GM21526 (cell line): ENCODE measurements at regions not wholly inside any gene's neighbourhood (a gene's known extent, or its start where the extent isn't known, plus 50 kb on each side); places are given as distances from the start of the nearest gene placed in this dataset.

Source experiments
- ATAC-seq: cut with Tn5 transposase; IDR thresholded peaks from one replicate; pipeline ENCODE4 v1.9.1; 2021; ENCODE audit warnings: moderate library complexity; ENCODE audit not compliant: unreplicated experiment, low FRiP score

DNA sequence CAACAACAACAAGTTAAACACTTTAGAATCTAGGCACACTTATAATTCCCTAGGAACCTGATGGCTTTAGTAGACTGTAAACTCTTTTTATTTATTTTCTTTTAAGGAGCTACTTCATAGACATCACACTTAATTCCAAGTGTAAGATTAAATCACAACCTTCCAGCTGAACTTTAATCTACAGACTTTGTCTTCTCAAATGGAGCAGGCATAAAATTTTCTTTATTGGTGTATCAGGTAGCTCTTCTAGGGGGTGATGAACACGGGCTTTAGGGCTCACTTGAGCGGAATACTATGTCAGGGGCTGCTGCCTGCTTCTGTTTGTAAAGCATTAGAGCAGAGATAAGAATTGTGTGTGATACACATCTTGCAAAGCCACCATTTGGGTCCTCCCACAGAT is 525.8 kb upstream of the FAT3 start:
- ATAC-seq = no peak

DNA sequence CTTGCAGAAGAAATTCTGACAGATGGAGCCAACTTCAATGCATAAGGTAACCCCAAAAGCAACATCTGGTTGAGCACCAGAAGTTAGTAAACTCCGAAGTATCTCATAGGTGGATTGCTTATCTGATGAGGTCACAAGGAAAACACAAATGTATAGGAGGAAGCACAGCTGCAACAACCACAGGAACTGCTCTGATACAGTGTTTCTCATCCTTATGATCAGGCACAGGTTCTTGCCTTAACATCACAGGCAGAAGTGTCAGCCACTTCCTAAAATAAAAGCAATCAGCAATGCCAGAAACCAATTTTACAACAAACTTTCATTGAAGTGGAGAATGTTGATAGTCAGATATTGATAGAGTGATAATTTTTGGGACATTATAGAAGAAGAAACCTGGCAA is 530.3 kb upstream of the FAT3 start:
- no peak for ATAC-seq

DNA sequence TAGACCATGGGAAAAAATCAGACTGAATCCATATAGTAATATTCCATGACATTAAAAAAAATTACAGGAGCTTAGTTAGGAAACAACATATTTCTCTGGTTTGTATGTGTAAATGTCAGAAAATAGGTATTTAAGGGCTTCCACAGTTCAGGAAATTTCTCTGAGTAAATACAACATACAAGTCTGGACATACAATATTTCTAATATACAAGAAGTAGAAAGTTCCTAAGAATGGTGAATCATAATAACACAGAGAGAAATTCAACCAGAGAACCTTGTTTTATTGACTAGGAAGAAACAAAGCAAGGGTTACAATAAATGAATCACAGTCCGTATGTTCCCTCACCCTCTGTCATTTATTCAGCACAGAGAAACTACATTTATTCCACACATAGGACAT is 532.7 kb upstream of the FAT3 start:
- ATAC-seq = no peak

DNA sequence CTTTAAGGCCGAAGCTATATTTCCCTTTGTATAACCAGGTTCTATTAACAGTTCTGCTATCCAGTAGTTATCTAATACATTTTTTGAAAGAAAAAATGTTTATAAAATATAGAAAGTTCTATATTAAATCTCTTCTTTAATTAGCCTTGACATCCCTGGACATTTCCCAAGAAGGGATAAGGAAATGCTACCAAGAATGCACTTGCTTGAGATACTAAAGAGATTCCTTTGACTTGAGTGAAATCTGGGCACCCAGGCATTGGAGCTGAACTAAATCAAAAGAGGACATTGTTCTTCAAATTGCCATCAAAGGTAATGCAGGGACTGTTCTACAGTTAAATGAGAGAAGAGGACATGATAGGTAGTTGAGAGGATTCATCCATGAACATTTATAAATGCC is 535.9 kb upstream of the FAT3 start:
- no peak for ATAC-seq

- ATAC-seq = no peak
Observed at GRCh38 chr11:91686700-91687099, 537.9 kb upstream of the FAT3 start.

GRCh38 chr11:91686281-91686680 is 538.3 kb upstream of the FAT3 start:
- no peak for ATAC-seq

DNA sequence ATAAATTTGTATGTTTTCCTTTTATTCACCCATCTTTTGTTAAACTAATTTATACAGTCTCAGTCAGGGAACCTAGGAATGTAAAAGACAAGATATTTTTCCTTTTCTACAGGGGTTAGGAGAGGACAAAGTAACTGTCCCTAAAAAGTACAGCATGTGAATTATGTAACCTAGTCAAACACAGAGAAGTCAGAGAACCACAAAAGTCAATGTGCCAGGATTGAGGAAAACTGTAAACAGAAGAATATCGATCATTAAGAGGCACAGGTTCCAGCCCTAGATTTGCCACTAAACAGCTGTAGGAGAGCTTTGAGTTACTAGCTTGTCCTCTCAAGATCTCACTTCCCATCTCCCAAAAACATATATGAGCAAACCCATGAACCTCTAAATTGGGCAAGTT is 550.9 kb upstream of the FAT3 start:
- ATAC-seq = no peak

GRCh38 chr11:91664521-91664920 is 560.1 kb upstream of the FAT3 start:
- ATAC-seq = no peak

DNA sequence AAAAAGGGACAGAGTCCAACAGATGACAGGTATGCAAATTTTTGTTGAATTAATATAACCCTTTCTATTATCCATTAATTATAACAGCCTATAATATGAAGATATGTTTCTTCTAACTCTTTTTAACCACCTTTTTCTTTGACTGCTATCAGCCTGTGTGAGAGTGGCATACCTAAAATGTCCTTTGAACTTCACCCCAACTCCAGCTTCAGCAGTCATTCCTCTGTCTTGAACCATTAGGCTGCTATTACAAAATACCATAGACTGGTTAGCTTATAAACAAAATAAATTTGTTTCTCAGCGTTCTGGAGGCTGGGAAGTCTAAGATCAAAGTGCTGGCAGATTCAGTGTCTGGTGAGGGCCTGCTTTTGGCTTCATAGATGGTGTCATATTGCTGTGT is 564.6 kb upstream of the FAT3 start:
- no peak for ATAC-seq

DNA sequence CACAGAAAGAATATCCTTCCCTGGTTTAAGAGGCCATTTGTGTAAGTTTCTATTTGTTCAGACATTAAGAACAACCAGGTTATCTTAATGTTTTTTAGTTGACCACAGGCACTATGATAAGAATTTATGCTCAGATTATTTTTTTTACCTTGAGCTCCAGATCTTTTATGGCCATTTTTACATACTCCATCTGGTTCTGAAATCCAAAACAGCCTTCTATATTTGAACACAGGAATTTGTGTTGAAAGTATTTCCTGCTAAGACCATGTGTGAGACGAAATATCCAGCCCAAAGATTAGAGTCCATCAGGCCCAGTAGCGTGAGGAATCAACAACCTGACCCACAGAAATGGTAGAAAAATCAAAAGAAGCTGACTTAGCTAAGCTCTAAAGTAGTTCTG is 569.9 kb upstream of the FAT3 start:
- no peak for ATAC-seq

- no peak for ATAC-seq
Observed at GRCh38 chr11:91653079-91653754, 571.4 kb upstream of the FAT3 start.

GRCh38 chr11:91650802-91651201 is 573.8 kb upstream of the FAT3 start:
- ATAC-seq = no peak

DNA sequence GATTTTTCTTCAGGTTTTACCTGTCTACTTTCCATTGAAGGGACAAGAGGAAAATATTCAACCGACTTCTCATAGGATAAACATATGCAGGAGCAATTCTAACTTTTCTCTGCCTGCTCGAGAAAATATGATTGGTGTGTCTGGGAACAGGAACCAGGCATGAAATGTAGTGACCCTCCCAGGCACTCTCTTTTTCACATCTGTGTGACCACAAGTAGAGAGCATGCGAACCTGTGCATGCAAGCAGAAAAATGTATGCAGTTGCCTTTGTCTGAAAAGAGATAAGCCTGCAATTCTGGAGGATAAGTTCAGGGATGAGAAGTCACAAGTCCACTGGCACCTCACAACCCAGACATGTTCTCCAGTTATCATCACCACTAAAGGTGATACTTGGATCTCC is 583.5 kb upstream of the FAT3 start:
- no peak for ATAC-seq

- ATAC-seq = no peak
Observed at GRCh38 chr11:91639359-91639758, 585.3 kb upstream of the FAT3 start.

GRCh38 chr11:91630916-91631673 is 593.5 kb upstream of the FAT3 start:
- ATAC-seq = no peak

- ATAC-seq = no peak
Observed at GRCh38 chr11:91625495-91625894, 599.1 kb upstream of the FAT3 start.

DNA sequence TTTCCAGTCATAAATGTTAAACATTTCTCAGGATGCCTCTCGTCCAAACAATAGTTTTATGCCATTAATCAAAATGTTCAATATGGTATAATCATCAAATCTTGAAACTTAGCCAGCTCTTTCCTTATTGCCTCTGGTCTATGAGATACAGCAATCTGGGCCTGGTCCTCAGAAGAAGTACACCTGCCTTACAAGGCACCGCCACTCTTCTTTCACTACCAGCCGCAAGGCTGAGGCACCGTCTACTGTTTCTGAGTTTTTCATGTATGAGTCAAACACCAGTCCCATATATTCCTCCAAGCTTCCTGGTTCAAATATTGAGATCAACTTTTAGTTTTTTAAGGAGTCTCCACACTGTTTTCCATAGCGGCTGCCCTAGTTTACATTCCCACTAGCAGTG is 600.6 kb upstream of the FAT3 start:
- no peak for ATAC-seq

- no peak for ATAC-seq
Observed at GRCh38 chr11:91608677-91609076, 615.9 kb upstream of the FAT3 start.

GRCh38 chr11:91596111-91596510 is 628.5 kb upstream of the FAT3 start:
- no peak for ATAC-seq

- ATAC-seq = no peak
Observed at GRCh38 chr11:91591021-91591420, 633.6 kb upstream of the FAT3 start.

DNA sequence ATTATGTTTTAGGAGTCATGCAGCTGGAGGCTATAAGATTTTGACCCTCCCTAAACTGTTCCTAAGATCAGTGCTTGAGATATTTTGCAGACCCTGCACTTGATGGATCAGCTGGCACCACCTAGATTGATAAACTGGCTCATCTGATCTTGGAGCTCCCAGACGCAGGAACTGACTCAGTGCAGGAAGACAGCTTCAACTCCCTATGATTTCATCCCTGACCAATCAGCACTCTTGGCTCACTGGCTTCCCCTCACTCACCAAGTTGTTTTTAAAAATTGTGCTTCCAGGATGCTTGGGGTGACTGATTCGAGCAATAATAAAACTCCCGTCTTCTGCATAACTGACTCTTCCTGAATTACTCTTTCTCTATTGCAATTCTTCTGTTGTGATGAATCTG is 637.5 kb upstream of the FAT3 start:
- ATAC-seq = no peak

DNA sequence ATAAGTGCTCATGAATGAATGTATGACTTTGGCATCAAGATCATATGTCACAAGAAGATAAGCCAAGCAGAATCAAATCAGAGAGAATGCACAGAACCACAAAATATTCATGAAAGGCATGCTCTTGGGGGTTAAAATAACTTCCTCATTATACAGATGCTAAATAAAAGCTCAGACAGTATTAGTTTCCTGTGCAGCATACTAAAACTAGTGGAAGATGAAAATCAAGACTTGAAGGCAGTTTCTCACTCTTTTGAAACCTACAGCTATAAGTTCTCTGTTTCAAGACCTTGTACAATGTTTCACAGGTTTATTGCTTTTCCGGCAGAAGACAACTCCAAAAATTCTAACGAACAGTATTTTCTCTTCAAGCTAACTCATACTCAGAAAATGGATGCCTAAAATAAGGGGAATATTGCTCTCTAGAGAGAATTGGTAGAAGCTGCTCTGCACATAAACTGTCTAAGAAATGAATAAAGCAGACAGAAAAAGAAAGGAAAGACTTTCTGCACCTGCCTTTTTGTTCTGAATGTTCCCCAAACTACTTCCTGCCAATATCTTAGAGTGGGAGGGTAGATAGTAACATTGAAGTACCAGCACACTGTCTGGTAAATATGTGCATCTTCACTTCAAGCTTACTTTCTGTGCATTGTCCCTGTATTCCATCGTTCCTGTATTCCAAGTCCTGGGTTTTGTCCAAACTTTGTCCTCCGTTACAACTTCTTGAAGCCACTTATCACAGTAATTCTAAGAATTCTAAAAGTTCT is 639.4 kb upstream of the FAT3 start:
- ATAC-seq = no peak
